ENCODE measurements at regions not wholly inside any gene's neighbourhood (a gene's known extent, or its start where the extent isn't known, plus 50 kb on each side); places are given as distances from the start of the nearest gene placed in this dataset.
A peak's percentile ranks its signal among the peaks of the same experiment; 100 is the strongest.

DNA sequence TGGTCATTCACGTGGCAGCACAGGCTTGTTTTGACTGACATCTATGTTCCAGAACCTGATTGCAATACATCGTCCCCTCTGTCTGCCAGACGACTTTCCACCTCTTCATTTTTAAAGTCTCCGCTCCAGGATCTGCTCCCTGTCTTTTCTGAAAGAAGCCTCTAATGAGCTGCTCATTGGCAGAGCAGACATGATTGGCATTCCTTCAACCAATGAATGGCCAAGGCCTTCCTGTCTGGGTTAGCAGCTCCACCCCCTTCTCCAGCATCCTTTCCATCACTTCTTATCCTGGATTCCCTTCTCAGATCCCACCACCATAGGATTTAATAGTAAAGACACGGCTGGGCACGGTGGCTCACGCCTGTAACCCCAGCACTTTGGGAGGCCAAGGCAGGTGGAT lies 202.7 kb upstream of the KLF3 start:
- H3K36me3 ChIP-seq (ENCODE audit: control insufficient read depth, insufficient read depth, low read length), result no peaks in the 10 kb centered on the region
- FAIRE-seq, result peak; percentile 60
- TF ChIP-seq, protein P1, sequence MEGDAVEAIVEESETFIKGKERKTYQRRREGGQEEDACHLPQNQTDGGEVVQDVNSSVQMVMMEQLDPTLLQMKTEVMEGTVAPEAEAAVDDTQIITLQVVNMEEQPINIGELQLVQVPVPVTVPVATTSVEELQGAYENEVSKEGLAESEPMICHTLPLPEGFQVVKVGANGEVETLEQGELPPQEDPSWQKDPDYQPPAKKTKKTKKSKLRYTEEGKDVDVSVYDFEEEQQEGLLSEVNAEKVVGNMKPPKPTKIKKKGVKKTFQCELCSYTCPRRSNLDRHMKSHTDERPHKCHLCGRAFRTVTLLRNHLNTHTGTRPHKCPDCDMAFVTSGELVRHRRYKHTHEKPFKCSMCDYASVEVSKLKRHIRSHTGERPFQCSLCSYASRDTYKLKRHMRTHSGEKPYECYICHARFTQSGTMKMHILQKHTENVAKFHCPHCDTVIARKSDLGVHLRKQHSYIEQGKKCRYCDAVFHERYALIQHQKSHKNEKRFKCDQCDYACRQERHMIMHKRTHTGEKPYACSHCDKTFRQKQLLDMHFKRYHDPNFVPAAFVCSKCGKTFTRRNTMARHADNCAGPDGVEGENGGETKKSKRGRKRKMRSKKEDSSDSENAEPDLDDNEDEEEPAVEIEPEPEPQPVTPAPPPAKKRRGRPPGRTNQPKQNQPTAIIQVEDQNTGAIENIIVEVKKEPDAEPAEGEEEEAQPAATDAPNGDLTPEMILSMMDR (IDR thresholded peaks at IDR 0.05; ENCODE audit: insufficient read depth, low read length, severe bottlenecking), result no peak
- H3K27me3 ChIP-seq (ENCODE audit: control insufficient read depth, insufficient read depth, low read length), result no peaks in the 10 kb centered on the region
- H3K4me3 ChIP-seq (ENCODE audit: low read depth, low read length), result no peak overlapping the region
- DNase-seq (ENCODE audit: low read depth), result no peak

DNA sequence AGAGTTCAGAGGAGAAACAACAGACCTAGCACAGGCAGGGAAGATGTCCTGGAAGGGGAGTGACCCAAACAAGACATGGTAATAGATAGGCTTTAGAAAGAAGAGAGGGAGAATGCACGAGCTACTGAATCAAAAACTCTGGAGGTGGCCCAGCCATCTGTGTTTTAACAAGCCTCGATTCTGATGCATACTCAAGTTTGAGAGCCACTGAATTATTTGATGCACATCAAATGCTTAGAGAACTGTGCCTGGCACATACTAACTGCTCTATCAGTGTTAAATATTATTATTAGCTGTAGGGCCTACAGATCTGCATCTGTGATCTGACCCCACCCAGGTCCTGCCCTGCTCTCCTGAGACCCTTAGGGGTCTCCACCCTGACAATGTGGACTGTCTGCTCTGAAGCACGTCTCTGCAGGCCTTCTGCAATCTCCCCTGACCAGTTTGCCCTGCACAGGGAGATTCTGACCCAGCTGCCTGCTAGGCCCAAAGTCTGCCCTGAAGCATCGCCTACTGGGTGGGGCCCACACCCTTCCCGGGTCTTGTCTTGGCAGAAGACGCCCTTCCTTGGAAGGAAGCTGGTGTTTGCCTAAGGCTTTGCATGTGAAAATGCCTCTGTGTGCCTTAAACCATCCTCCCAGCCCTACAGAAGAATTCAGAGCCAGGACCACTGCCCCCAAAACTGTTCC lies 201.5 kb upstream of the KLF3 start:
- FAIRE-seq (peak; percentile 7), DNase-seq (ENCODE audit: low read depth) (no peak)
- TF ChIP-seq, protein P1 (IDR thresholded peaks at IDR 0.05; ENCODE audit: insufficient read depth, low read length, severe bottlenecking), result no peak
- Histone ChIP-seq H3K36me3 (ENCODE audit: control insufficient read depth, insufficient read depth, low read length) (no peaks in the 10 kb centered on the region), H3K27me3 (ENCODE audit: control insufficient read depth, insufficient read depth, low read length) (no peaks in the 10 kb centered on the region), H3K4me3 (ENCODE audit: low read depth, low read length) (no peak overlapping the region)

DNA sequence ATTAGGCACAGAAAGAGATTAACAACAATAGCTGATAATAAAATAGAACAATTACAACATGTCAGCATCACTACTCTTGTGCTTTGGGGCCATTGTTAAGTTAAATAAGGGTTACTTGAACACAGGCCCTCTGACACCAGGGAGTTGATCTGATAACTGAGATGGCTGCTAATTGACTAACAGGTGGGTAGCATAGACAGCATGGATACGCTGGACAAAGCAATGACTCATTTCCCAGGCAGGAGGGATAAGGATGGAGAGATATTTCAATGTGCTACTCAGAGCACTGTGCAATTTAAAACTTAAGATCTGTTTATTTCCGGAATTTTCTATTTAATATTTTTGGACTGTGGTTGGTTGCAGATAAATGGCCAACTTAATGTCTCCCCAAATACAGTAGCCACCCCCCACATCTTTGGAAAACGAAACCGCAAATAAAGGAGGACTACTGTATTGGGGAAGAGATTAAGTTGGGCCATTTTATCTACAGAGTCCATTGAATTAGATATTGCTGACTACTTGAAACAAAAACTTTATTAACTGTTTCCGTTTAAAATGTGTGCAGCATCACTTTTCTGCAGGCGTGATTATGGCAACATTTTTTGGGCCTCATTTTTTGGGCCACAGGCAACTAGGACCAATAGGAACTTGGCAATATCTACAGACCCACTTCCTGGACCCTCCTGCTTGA lies 200.6 kb upstream of the KLF3 start:
- DNase-seq (ENCODE audit: low read depth) (no peak), FAIRE-seq (no peak)
- TF ChIP-seq, protein P1 (IDR thresholded peaks at IDR 0.05; ENCODE audit: insufficient read depth, low read length, severe bottlenecking), result no peak
- no peaks in the 10 kb centered on the region for H3K27me3 ChIP-seq (ENCODE audit: control insufficient read depth, insufficient read depth, low read length)
- no peak overlapping the region for H3K4me3 ChIP-seq (ENCODE audit: low read depth, low read length)
- H3K36me3 ChIP-seq (ENCODE audit: control insufficient read depth, insufficient read depth, low read length), result no peaks in the 10 kb centered on the region

DNA sequence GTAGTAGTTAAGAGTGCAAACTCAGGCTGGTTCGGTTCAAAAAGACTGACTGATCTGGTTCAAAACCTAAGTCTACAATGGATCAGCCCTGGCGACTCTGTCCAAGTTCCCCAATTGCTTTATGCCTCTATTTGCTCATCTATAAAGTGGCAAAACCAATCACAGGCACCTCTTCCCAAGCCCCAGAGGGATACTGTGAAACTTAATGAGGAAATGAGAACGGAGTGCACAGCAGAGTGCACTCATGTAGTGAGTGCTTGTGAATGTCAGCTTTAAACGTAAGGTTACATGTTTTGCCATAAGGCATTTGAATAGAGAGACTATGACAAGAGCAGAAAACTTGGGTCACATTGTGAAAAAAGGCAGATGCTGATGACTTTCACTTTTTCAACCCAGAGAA lies 199.7 kb upstream of the KLF3 start:
- H3K4me3 ChIP-seq (ENCODE audit: low read depth, low read length), result no peak overlapping the region
- H3K27me3 ChIP-seq (ENCODE audit: control insufficient read depth, insufficient read depth, low read length), result no peaks in the 10 kb centered on the region
- FAIRE-seq (no peak), DNase-seq (ENCODE audit: low read depth) (no peak)
- TF ChIP-seq, protein P1 (IDR thresholded peaks at IDR 0.05; ENCODE audit: insufficient read depth, low read length, severe bottlenecking), result no peak
- no peaks in the 10 kb centered on the region for H3K36me3 ChIP-seq (ENCODE audit: control insufficient read depth, insufficient read depth, low read length)

DNA sequence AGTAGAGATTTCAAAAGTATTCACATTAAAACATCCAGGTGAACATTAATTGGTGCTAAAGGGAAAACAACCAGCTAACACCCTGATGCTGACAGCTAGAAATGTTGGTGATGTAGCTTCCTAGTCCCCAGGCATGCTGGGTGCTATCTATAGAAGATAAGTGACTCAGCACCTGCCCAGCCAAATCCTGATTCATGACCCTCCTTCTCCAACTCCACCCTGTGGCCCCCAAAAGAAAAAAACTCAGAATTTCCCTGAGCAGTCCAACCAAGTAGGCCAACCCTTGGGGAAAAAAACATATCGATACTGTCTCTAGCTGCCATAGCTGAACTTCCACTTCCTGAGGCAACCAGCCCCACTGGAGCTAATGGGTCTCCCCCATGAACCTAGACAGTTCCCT lies 197.6 kb upstream of the KLF3 start:
- H3K36me3 ChIP-seq (ENCODE audit: control insufficient read depth, insufficient read depth, low read length), result no peaks in the 10 kb centered on the region
- H3K27me3 ChIP-seq (ENCODE audit: control insufficient read depth, insufficient read depth, low read length), result no peaks in the 10 kb centered on the region
- TF ChIP-seq, protein P1 (IDR thresholded peaks at IDR 0.05; ENCODE audit: insufficient read depth, low read length, severe bottlenecking), result no peak
- no peak for DNase-seq (ENCODE audit: low read depth)
- FAIRE-seq, result no peak
- no peak overlapping the region for H3K4me3 ChIP-seq (ENCODE audit: low read depth, low read length)
